ENCODE measurements at regions not wholly inside any gene's neighbourhood (a gene's known extent, or its start where the extent isn't known, plus 50 kb on each side); places are given as distances from the start of the nearest gene placed in this dataset.

DNA sequence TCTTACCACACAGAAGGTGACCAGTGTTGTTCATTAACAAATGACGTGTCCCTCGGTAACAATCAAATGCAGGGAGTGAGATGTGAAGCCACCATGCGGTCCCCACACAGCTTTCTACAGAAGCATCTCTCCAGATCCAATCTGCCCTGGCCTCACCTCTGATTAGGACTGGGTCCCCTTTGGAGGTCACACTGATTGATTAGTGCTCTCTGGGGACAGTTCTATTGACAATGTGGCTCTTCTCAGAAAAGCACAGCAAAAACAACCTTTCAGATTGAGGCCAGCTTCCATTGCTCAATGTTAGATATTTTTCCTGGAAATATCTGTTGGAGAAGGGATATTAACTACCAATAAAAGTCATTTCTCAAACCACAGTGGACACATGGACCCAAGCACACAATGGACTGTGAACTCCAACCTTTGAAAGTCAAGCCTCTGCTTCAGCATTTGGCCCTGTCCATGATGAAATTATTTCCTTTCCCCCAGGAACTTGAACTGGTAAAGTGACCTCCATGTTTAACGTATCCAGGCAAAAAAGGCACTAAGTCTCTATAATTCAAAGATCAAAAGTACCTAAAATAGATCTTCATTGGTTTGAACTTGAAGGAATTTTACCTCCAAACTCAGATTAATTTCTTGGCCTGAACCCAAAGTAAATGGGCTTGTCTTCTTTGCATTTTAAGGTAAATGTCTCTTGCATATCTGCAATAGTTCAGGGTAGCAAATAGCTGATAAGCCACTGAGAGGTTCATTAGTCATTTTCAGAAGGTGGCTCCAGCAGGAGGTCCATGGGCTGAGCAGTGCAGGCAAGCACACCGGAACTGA is 118.5 kb downstream of the FOXA2 start (continued):
- TF ChIP-seq, protein P1, sequence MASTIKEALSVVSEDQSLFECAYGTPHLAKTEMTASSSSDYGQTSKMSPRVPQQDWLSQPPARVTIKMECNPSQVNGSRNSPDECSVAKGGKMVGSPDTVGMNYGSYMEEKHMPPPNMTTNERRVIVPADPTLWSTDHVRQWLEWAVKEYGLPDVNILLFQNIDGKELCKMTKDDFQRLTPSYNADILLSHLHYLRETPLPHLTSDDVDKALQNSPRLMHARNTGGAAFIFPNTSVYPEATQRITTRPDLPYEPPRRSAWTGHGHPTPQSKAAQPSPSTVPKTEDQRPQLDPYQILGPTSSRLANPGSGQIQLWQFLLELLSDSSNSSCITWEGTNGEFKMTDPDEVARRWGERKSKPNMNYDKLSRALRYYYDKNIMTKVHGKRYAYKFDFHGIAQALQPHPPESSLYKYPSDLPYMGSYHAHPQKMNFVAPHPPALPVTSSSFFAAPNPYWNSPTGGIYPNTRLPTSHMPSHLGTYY (CRISPR knock-in tag; IDR thresholded peaks at IDR 0.05): no peak
- TF ChIP-seq, protein P2, sequence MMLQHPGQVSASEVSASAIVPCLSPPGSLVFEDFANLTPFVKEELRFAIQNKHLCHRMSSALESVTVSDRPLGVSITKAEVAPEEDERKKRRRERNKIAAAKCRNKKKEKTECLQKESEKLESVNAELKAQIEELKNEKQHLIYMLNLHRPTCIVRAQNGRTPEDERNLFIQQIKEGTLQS (CRISPR knock-in tag; conservative IDR thresholded peaks at IDR 0.05): no peak
- TF ChIP-seq, protein P3, sequence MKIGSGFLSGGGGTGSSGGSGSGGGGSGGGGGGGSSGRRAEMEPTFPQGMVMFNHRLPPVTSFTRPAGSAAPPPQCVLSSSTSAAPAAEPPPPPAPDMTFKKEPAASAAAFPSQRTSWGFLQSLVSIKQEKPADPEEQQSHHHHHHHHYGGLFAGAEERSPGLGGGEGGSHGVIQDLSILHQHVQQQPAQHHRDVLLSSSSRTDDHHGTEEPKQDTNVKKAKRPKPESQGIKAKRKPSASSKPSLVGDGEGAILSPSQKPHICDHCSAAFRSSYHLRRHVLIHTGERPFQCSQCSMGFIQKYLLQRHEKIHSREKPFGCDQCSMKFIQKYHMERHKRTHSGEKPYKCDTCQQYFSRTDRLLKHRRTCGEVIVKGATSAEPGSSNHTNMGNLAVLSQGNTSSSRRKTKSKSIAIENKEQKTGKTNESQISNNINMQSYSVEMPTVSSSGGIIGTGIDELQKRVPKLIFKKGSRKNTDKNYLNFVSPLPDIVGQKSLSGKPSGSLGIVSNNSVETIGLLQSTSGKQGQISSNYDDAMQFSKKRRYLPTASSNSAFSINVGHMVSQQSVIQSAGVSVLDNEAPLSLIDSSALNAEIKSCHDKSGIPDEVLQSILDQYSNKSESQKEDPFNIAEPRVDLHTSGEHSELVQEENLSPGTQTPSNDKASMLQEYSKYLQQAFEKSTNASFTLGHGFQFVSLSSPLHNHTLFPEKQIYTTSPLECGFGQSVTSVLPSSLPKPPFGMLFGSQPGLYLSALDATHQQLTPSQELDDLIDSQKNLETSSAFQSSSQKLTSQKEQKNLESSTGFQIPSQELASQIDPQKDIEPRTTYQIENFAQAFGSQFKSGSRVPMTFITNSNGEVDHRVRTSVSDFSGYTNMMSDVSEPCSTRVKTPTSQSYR (CRISPR knock-in tag; IDR thresholded peaks at IDR 0.05): no peak
- no peak for TF ChIP-seq ZNF219 (CRISPR knock-in tag; IDR thresholded peaks at IDR 0.05; ENCODE audit: borderline replicate concordance)

DNA sequence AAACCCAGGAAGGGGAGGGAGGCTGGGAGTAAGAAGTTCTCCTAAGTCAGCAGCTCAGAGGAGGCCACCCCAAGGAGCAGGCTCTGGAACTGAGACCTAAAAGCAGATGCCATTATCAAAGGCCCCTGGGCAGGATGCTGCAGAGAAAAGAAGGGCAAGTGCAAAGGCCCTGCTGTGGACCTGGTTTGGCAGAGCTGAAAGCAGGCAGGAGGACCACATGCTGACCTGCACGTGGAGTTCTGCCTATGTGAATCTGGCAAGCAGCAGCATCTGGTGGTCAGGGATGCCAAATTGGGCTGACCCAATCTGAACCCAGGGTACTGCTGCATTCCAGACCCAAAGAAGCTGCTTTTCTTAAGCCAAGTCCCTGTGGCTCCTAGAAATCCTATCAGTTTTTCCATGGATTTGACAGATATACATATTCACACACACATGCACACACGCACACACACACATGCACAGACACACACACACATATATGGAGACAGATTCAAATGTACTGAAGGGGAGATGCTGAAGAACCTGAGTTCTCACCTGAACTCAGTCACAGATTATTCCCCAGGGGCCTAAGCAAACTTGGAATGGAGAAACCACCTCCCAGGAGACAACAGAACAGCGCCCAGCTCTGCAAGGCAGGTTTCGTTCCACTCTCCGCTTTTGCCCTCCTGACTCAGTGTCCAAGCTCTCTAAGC is 119.9 kb downstream of the FOXA2 start:
- Mint-ChIP-seq H3K9me3 (no peaks in the 10 kb centered on the region), H3K4me3 (no peak overlapping the region), H3K27ac (no peak overlapping the region), H3K27me3 (ENCODE audit: low read depth) (peaks cover 79% of the 10 kb centered on the region), H3K36me3 (no peaks in the 10 kb centered on the region), H3K4me1 (peaks cover 25% of the 10 kb centered on the region)
- TF ChIP-seq ZNF219 (CRISPR knock-in tag; IDR thresholded peaks at IDR 0.05; ENCODE audit: borderline replicate concordance): no peak
- TF ChIP-seq, protein P4, sequence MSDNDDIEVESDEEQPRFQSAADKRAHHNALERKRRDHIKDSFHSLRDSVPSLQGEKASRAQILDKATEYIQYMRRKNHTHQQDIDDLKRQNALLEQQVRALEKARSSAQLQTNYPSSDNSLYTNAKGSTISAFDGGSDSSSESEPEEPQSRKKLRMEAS (CRISPR knock-in tag; IDR thresholded peaks at IDR 0.05): no peak
- TF ChIP-seq GRHL2 (CRISPR knock-in tag; IDR thresholded peaks at IDR 0.05; ENCODE audit: insufficient replicate concordance, severe bottlenecking): no peak
- TF ChIP-seq, protein P5, sequence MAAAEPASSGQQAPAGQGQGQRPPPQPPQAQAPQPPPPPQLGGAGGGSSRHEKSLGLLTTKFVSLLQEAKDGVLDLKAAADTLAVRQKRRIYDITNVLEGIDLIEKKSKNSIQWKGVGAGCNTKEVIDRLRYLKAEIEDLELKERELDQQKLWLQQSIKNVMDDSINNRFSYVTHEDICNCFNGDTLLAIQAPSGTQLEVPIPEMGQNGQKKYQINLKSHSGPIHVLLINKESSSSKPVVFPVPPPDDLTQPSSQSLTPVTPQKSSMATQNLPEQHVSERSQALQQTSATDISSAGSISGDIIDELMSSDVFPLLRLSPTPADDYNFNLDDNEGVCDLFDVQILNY (CRISPR knock-in tag; IDR thresholded peaks at IDR 0.05): no peak
- TF ChIP-seq, protein P6, sequence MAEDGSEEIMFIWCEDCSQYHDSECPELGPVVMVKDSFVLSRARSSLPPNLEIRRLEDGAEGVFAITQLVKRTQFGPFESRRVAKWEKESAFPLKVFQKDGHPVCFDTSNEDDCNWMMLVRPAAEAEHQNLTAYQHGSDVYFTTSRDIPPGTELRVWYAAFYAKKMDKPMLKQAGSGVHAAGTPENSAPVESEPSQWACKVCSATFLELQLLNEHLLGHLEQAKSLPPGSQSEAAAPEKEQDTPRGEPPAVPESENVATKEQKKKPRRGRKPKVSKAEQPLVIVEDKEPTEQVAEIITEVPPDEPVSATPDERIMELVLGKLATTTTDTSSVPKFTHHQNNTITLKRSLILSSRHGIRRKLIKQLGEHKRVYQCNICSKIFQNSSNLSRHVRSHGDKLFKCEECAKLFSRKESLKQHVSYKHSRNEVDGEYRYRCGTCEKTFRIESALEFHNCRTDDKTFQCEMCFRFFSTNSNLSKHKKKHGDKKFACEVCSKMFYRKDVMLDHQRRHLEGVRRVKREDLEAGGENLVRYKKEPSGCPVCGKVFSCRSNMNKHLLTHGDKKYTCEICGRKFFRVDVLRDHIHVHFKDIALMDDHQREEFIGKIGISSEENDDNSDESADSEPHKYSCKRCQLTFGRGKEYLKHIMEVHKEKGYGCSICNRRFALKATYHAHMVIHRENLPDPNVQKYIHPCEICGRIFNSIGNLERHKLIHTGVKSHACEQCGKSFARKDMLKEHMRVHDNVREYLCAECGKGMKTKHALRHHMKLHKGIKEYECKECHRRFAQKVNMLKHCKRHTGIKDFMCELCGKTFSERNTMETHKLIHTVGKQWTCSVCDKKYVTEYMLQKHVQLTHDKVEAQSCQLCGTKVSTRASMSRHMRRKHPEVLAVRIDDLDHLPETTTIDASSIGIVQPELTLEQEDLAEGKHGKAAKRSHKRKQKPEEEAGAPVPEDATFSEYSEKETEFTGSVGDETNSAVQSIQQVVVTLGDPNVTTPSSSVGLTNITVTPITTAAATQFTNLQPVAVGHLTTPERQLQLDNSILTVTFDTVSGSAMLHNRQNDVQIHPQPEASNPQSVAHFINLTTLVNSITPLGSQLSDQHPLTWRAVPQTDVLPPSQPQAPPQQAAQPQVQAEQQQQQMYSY (CRISPR knock-in tag; IDR thresholded peaks at IDR 0.05): no peak
- TF ChIP-seq RELA (CRISPR knock-in tag; IDR thresholded peaks at IDR 0.05; ENCODE audit: borderline replicate concordance): no peak
- no peak for TF ChIP-seq CREM (CRISPR knock-in tag; IDR thresholded peaks at IDR 0.05)
- ChIA-PET POLR2A (no interaction called here), CTCF (interaction anchor here (1.1 to 2.1 kb wide), 3 partner anchors 11 to 61 kb away, joined by 3 to 8 read pairs (median 4); no protein-coding TSS in a partner anchor)
- DNase-seq (ENCODE audit: low spot score): no peak
- no peak for ATAC-seq
